ENCODE measurements at regions not wholly inside any gene's neighbourhood (a gene's known extent, or its start where the extent isn't known, plus 50 kb on each side); places are given as distances from the start of the nearest gene placed in this dataset.

GRCh38 chr3:150135287-150135721 lies 164.6 kb upstream of the PFN2 start:
- no peak for TF ChIP-seq CTCF (conservative IDR thresholded peaks at IDR 0.05 in 1 of 2, IDR thresholded peaks at IDR 0.05 in 1 of 2; ENCODE audit: low read depth in 1 of 2, low read length in 2 of 2)
- TF ChIP-seq EZH2 (IDR thresholded peaks at IDR 0.05; ENCODE audit: low read length, missing control alignments) = no peak

All from fibroblast of lung (primary cell).